ENCODE measurements at regions not wholly inside any gene's neighbourhood (a gene's known extent, or its start where the extent isn't known, plus 50 kb on each side); places are given as distances from the start of the nearest gene placed in this dataset.

DNA sequence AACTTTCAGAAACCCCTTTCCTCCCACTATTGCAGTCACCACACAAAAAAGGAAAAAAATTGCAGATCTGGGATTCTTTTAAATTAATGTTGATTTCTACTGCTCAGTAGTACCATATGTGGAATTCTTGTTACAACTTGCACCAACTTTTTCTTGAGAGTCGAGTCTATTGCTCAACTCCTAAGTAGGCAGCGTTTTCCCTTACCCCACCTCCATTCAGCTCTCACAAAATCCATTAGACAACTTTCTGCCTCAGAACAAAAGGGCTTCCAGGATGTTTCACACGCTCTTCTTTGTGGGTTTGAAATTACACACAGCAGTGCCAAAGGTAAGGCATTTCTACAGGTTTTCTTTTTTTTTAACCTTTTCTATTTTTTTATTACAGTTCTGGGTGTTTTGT, 179.5 kb downstream of the ANXA2 start:
- no peak for TF ChIP-seq FOSL1 (tag; conservative IDR thresholded peaks at IDR 0.05)
- no peak for TF ChIP-seq ZNF431 (CRISPR knock-in tag; IDR thresholded peaks at IDR 0.05)
- TF ChIP-seq RNF2 (IDR thresholded peaks at IDR 0.05), result no peak
- no peak for TF ChIP-seq ZNF175 (CRISPR knock-in tag; IDR thresholded peaks at IDR 0.05; ENCODE audit: low read depth)

All from K562 (cell line).